Tibial nerve (tissue), 4 donors: ENCODE measurements at regions not wholly inside any gene's neighbourhood (a gene's known extent, or its start where the extent isn't known, plus 50 kb on each side); places are given as distances from the start of the nearest gene placed in this dataset.

ENCODE experiments used
- DNase-seq, 2 donors: peaks; one replicate each; pipeline ENCODE4 v3.0.0-alpha.2; 2019; ENCODE audit warnings: low spot score in 2 of 2
- H3K27ac ChIP-seq, 4 donors: fragments of 200-600 bp; sonication (generic) in 3 of 4; one replicate each; pipeline ENCODE4 v1.5.1; 2017 to 2019; ENCODE audit warnings: mild to moderate bottlenecking in 1 of 4
- H3K27me3 ChIP-seq, 2 donors: fragments of 200-600 bp; sonication (generic) in 1 of 2; one replicate each; pipeline versions ENCODE4 v1.5.1 to v1.6.0; 2017 to 2019
- H3K36me3 ChIP-seq, 3 donors: fragments of 200-600 bp; sonication (generic); one replicate each; pipeline ENCODE4 v1.5.1; 2018 to 2019
- H3K4me1 ChIP-seq, 4 donors: fragments of 200-600 bp; sonication (generic) in 3 of 4; one replicate each; pipeline ENCODE4 v1.5.1; 2017 to 2019
- H3K4me3 ChIP-seq, 4 donors: fragments of 200-600 bp; sonication (generic) in 3 of 4; one replicate each; pipeline ENCODE4 v1.5.1; 2017 to 2019; ENCODE audit warnings: mild to moderate bottlenecking in 1 of 4, moderate library complexity in 1 of 4
- H3K9me3 ChIP-seq, 4 donors: fragments of 200-600 bp; sonication (generic) in 3 of 4; one replicate each; pipeline ENCODE4 v1.5.1; 2017 to 2019
- EP300 ChIP-seq, 2 donors: sonication (generic); formaldehyde crosslinking; IDR thresholded peaks; one replicate each; pipeline ENCODE4 v1.6.1; 2017; ENCODE audit warnings: antibody characterized with exemption in 2 of 2, mild to moderate bottlenecking in 1 of 2
- POLR2A ChIP-seq, 2 donors: fragments of 450-650 bp; IDR thresholded peaks; one replicate each; pipeline ENCODE4 v1.6.1; 2017; ENCODE audit warnings: antibody characterized with exemption in 2 of 2, mild to moderate bottlenecking in 2 of 2, moderate library complexity in 2 of 2
- WGBS, 2 donors: methylation state at CpG; one replicate each; pipeline ENCODE4 v1.1.5; 2018; 5-methylcytosine and 5-hydroxymethylcytosine counted together
- TF ChIP-seq, protein P1 (sequence below), 5 experiments: fragments of 200-600 bp in 3 of 5; fragments of 450-650 bp in 2 of 5; sonication (generic) in 3 of 5; IDR thresholded peaks; one replicate each; pipeline ENCODE4 v1.5.1; 2016 to 2019; ENCODE audit warnings: antibody characterized with exemption in 5 of 5, mild to moderate bottlenecking in 3 of 5, moderate library complexity in 2 of 5

DNA sequence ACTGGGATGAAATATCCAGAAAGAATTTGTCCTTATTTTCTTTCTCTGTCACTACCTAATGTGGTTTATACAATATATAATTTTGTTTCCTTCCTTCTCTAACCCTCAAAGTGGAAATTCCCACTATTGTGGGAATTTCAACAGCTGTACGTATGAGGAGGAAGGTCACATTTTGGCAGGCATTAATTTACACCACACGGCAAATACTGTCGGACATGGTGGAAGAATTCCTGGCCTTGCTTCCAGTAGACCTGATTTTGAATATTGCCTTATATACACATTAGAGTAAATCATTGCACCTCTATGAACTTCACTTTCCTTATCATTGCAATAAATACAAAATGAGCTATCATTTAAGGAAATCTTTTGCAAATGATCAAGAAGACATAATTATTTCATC is 358.1 kb upstream of the ETAA1 start:
- DNase-seq, result no peak
- H3K27me3 ChIP-seq, result no peaks in the 10 kb centered on the region
- WGBS, 2 donors, result 86 to 92% methylated on average over 3 of the region's 3 CpGs
- H3K4me1 ChIP-seq, result no peaks in the 10 kb centered on the region
- TF ChIP-seq EP300 (IDR thresholded peaks at IDR 0.05) (no peak), POLR2A (IDR thresholded peaks at IDR 0.05) (no peak)
- TF ChIP-seq, protein P1, sequence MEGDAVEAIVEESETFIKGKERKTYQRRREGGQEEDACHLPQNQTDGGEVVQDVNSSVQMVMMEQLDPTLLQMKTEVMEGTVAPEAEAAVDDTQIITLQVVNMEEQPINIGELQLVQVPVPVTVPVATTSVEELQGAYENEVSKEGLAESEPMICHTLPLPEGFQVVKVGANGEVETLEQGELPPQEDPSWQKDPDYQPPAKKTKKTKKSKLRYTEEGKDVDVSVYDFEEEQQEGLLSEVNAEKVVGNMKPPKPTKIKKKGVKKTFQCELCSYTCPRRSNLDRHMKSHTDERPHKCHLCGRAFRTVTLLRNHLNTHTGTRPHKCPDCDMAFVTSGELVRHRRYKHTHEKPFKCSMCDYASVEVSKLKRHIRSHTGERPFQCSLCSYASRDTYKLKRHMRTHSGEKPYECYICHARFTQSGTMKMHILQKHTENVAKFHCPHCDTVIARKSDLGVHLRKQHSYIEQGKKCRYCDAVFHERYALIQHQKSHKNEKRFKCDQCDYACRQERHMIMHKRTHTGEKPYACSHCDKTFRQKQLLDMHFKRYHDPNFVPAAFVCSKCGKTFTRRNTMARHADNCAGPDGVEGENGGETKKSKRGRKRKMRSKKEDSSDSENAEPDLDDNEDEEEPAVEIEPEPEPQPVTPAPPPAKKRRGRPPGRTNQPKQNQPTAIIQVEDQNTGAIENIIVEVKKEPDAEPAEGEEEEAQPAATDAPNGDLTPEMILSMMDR (IDR thresholded peaks at IDR 0.05), result no peak
- no peaks in the 10 kb centered on the region for H3K36me3 ChIP-seq
- H3K9me3 ChIP-seq, result no peaks in the 10 kb centered on the region
- H3K4me3 ChIP-seq, result no peak overlapping the region
- no peak overlapping the region for H3K27ac ChIP-seq

DNA sequence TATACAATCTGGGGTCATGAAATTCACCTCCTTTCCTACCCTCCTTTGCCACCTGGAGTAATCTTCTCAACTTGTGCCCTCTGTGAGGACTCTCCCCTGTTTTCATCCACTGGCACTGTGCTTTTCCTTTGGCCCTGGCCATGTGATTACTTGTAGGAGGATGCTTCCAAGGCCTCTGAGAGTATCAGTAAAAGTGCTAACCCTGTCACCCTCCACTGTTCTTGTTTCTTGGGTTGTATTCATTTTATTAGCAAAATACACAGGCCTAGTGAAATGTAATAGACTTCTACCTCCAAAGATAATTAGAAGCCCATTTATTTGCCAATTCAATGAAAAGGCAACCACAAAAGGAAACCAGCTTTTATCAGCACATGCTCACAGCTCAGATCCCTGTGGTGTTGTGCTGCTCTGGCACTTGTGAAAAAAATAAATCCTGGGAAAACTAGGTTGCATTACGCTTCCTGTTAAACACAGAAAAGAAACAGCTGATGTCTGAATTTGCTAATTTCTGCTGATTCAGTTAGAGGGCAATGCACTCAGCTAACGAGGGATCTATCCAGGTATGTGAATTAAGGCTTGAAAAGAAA is 357.5 kb upstream of the ETAA1 start:
- Histone ChIP-seq H3K36me3 (no peaks in the 10 kb centered on the region), H3K4me3 (no peak overlapping the region), H3K4me1 (no peaks in the 10 kb centered on the region), H3K9me3 (no peaks in the 10 kb centered on the region), H3K27ac (no peak overlapping the region), H3K27me3 (no peaks in the 10 kb centered on the region)
- DNase-seq, result no peak
- 71 to 72% methylated on average over 2 of the region's 2 CpGs for WGBS, 2 donors
- no peak for TF ChIP-seq EP300 (IDR thresholded peaks at IDR 0.05)
- no peak for TF ChIP-seq POLR2A (IDR thresholded peaks at IDR 0.05)
- TF ChIP-seq, protein P1 (IDR thresholded peaks at IDR 0.05), result no peak

DNA sequence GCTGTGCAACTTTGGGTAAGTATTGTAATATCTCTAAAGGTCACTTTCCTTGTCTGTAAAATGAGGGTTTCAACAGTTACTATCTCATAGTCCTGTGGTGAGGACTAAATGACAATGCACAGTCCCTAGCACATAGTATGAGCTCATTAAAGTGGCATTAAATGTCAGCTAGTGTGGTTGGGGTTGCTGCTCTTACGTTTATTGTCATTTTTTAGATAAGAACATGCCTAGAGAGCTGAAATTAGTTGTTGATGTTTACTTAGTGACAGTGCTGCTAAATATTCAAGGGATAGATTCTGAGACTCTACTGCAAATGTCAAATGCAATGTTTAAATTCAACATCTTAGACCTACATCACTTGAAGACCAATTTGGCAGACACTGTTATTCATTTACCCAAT is 356.1 kb upstream of the ETAA1 start:
- Histone ChIP-seq H3K4me1 (no peaks in the 10 kb centered on the region), H3K4me3 (no peak overlapping the region), H3K27me3 (no peaks in the 10 kb centered on the region), H3K27ac (no peak overlapping the region), H3K36me3 (no peaks in the 10 kb centered on the region), H3K9me3 (no peaks in the 10 kb centered on the region)
- TF ChIP-seq POLR2A (IDR thresholded peaks at IDR 0.05), result no peak
- no peak for TF ChIP-seq EP300 (IDR thresholded peaks at IDR 0.05)
- TF ChIP-seq, protein P1 (IDR thresholded peaks at IDR 0.05), result no peak
- 45 to 70% methylated on average over 1 of the region's 1 CpG for WGBS, 2 donors
- DNase-seq, result no peak

DNA sequence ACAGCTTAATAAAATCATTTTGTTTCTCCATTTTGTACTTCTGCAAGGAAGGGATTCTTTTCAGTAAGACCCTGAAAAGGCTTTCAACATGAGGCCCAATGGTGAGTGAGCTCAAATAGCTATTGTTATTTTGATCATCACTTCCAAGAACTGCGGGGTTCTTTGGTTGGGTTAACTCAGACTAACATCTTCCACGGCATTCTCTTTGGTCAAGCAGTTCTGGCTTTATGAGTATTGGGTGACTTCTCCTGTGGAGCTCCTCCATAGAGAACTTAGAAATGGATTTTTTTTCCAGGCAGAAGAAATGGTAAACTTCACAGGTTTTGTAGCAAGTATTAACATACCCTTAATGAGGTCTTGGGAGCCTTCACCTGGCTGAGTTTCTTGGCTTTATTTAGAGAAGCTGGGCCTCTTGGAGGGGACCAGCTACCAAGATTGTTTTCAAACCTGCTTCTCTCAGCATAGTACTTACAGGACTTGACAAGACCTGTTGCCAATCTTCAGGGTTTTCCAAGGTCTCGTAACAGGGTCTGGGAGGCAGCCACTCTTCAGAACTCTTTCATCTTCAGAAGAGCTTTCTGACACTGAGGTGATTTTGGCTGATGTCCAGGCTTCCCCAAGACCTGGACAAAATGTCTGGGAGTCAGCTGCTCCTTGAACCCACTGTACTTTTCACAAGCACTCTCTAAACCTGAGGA is 353.2 kb upstream of the ETAA1 start:
- Histone ChIP-seq H3K4me3 (no peak overlapping the region), H3K27ac (no peak overlapping the region), H3K27me3 (no peaks in the 10 kb centered on the region), H3K36me3 (no peaks in the 10 kb centered on the region), H3K4me1 (no peaks in the 10 kb centered on the region), H3K9me3 (no peaks in the 10 kb centered on the region)
- 86 to 92% methylated on average over 3 of the region's 3 CpGs for WGBS, 2 donors
- DNase-seq, result no peak
- TF ChIP-seq EP300 (IDR thresholded peaks at IDR 0.05), result no peak
- TF ChIP-seq, protein P1 (IDR thresholded peaks at IDR 0.05), result no peak
- no peak for TF ChIP-seq POLR2A (IDR thresholded peaks at IDR 0.05)

DNA sequence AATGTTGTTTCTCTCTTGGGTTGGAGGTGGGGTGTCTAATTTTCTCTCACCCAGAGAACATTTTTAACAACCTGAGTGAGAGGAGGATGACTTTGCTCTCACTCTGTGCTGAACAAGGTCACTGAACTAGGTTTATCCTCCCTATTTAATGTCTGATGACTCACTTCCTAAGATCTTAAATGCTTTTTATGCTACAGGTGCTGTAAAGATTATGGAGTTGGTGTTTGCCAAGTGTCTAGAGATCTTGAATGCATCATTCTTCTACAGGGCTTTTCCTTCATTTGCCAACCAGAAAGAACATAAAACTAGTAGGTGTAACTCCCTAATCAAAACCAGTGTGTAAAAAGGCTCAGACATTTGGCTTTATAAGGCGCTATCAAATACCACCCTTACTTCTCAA is 350.5 kb upstream of the ETAA1 start:
- no peak for DNase-seq
- Histone ChIP-seq H3K9me3 (no peaks in the 10 kb centered on the region), H3K27me3 (no peaks in the 10 kb centered on the region), H3K4me3 (no peak overlapping the region), H3K4me1 (no peaks in the 10 kb centered on the region), H3K36me3 (no peaks in the 10 kb centered on the region), H3K27ac (no peak overlapping the region)
- no peak for TF ChIP-seq POLR2A (IDR thresholded peaks at IDR 0.05)
- no peak for TF ChIP-seq EP300 (IDR thresholded peaks at IDR 0.05)
- TF ChIP-seq, protein P1 (IDR thresholded peaks at IDR 0.05), result no peak
- WGBS, 2 donors, result 85 to 93% methylated on average over 1 of the region's 1 CpG
